SHP77 treated with DMSO at 0.1 percent for 48 hours (cell line): ENCODE measurements at regions not wholly inside any gene's neighbourhood (a gene's known extent, or its start where the extent isn't known, plus 50 kb on each side); places are given as distances from the start of the nearest gene placed in this dataset.

ENCODE experiments used
- DNase-seq: peaks from one replicate; lab custom pipeline; 2025; lab: John Stamatoyannopoulos, UW

- no peak for DNase-seq
Measured at GRCh38 chr7:106482091-106482490, 178.9 kb downstream of the CCDC71L start.

GRCh38 chr7:106480616-106481031 lies 180.3 kb downstream of the CCDC71L start:
- DNase-seq, result no peak

- no peak for DNase-seq
Measured at GRCh38 chr7:106480161-106480579, 180.8 kb downstream of the CCDC71L start.

DNA sequence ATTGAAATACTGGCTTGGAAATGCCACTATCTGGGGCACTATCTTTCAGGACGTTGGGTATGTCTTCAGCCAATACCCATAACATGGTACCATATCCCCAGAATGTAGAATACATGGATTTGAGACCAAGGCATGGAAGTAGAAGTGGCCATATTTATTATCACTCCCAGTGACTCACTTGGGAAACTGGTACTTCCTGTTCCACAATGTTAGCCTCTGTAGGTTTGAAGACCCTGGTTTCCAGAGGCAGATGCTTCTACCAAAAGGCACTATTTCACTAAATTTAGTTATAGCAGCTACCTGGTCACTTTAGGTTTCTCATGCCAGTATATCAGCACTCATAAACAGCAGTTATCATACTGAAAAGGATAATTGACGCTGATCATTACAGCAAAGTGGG lies 184.2 kb downstream of the CCDC71L start:
- no peak for DNase-seq

DNA sequence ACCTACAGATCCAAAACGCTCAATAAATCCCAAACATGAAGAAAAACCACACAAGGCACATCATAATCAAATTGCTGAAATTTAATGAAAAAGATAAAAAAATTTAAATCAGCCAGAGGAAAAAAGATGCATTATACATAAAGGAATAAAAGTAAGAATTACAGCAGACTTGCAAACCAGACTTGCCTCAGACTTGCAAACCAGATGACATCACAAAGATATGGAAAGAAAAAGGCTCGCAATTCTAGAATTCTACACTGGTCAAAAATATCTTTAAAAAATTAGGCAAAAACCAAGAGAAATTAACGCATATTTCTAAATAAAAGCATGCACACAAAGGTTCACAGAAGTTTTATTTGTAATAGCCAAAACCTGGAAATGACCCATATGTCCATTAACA lies 188.0 kb upstream of the NAMPT start:
- no peak for DNase-seq

- no peak for DNase-seq
Measured at GRCh38 chr7:106471686-106472440, 187.1 kb upstream of the NAMPT start.

- no peak for DNase-seq
Measured at GRCh38 chr7:106471021-106471420, 186.2 kb upstream of the NAMPT start.

- no peak for DNase-seq
Measured at GRCh38 chr7:106466867-106467266, 182.1 kb upstream of the NAMPT start.

GRCh38 chr7:106465704-106466468 lies 181.1 kb upstream of the NAMPT start:
- DNase-seq, result no peak

GRCh38 chr7:106464651-106465050 lies 179.9 kb upstream of the NAMPT start:
- DNase-seq, result no peak

GRCh38 chr7:106463851-106464611 lies 179.2 kb upstream of the NAMPT start:
- no peak for DNase-seq

DNA sequence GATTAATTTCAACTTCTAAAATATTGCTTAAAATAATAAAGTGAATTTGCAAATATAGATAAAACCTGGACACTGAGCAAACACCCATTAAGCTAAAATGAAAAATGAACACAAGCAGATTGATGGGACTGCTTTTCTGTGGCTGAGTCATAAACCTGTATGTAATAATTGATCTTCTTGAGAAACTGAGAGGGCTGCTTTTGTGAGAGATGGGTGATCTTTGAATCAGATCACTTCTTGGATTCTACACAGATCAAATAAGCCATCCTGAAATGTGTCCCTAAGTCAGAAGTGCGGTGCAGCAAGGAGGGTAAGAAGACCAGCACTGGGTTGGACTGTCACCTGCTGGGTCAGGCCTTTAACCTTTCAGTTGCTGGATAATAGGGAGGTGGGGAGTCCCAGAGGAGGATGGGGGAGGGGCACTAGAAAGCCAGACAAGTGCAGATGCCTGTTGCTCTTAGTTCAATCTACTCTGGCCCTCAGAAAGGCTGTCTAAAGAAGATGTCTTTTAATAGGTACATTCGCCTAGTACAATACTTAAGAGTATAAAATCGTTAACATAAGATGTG lies 178.2 kb upstream of the NAMPT start:
- DNase-seq, result no peak

DNA sequence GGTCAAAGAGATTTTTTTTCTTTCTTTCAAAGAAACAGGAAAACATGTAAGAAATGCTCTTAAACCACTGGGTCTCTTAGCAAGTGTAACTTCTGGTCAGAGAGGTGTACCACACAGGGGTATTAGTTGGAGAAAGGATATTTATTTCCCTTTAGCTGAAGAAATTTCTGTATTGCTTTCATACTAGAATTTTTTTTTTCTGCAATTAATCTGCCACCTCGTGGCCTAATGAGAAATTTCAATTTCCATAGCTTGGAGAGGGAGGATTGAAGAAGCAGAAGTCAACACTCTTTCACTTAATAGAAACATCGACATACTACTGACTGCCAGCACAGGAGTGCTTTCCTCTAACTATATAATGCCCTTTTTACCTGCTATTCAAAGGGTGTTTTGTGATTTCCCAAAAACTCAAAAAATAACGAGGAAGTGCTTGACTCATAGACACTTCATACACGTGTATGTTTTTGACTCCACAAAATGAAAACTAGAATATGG lies 177.6 kb upstream of the NAMPT start:
- DNase-seq, result no peak

DNA sequence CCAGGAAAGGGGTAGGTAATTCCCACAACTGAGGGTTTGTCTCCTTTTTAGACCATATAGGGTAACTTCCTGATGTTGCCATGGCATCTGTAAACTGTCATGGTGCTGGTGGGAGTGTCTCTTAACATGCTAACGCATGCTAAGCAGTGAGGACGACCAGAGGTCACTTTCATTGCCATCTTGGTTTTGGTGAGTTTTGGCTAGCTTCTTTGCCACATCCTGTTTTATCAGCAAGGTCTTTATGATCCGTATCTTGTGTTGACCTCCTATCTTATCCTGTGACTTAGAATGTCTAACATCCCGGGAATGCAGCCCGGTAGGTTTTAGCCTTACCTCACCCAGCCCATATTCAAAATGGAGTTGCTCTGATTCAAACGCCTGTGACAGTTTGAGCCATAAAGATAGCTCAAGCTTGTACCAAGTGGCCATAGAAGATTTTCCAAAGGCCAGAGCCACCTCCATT lies 176.0 kb upstream of the NAMPT start:
- DNase-seq, result no peak

- no peak for DNase-seq
Measured at GRCh38 chr7:106459397-106460072, 174.8 kb upstream of the NAMPT start.

DNA sequence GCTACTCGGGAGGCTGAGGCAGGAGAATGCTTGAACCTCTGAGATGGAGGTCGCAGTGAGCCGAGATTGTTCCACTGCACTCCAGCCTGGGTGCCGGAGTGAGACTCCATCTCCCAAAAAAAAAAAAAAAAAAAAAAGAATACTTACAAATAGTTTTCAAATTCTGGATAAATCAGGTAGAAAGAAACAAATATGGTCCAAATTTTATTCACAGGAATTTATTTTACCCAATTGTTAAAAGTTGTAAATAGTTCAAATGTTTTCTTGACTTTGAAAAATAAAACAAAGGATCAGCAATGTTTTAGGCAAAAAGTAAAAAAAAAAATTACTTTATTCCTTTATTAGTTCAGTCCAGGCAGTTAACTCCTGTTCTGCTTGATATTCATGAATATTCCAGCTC lies 172.9 kb upstream of the NAMPT start:
- no peak for DNase-seq

GRCh38 chr7:106456329-106456728 lies 171.5 kb upstream of the NAMPT start:
- DNase-seq, result no peak

- no peak for DNase-seq
Measured at GRCh38 chr7:106452031-106452851, 167.5 kb upstream of the NAMPT start.

GRCh38 chr7:106451171-106451570 lies 166.4 kb upstream of the NAMPT start:
- DNase-seq, result no peak

DNA sequence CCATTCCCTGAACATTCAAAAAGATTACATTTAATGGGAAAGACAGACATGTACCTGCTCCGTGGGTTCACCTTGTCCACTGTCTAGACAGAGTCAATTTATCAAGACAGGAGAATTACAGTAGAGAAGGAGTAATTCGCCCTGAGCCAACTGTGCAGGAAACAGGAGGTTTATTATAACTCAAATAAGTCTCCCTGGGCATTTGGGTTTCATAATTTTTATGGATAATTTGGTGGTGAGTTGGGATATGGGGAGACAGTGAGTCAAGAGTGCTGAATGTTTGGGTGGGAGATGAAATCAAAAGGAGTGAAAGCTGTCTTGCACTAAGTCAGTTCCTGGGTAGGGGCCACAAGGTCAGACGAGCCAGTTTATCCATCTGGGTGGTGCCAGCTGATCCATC lies 165.9 kb upstream of the NAMPT start:
- no peak for DNase-seq
